Fibroblast of lung (primary cell): ENCODE measurements at regions not wholly inside any gene's neighbourhood (a gene's known extent, or its start where the extent isn't known, plus 50 kb on each side); places are given as distances from the start of the nearest gene placed in this dataset.

Source experiments
- DNase-seq, 2 donors: peaks; one replicate each; pipeline versions ENCODE4 v3.0.0 to v3.0.0-alpha.2; 2010; ENCODE audit warnings: low read depth in 2 of 2
- H2AFZ ChIP-seq: 2 replicates; pipeline ENCODE4 v1.5.1; 2012; ENCODE audit warnings: low read length, control low read depth, inconsistent platforms
- H3K27ac ChIP-seq: 2 replicates; pipeline ENCODE4 v1.5.1; 2011; ENCODE audit warnings: low read length, control low read depth; ENCODE audit not compliant: insufficient read depth
- H3K27me3 ChIP-seq: 2 replicates; pipeline ENCODE4 v1.5.1; 2011; ENCODE audit warnings: mild to moderate bottlenecking, low read length; ENCODE audit not compliant: control insufficient read depth, insufficient read depth
- H3K36me3 ChIP-seq: 2 replicates; pipeline ENCODE4 v1.5.1; 2011; ENCODE audit warnings: low read length; ENCODE audit not compliant: control insufficient read depth, insufficient read depth
- H3K4me1 ChIP-seq: 2 replicates; pipeline ENCODE4 v1.5.1; 2011; ENCODE audit warnings: low read length; ENCODE audit not compliant: control insufficient read depth, insufficient read depth; ENCODE audit errors: extremely low read depth
- H3K4me2 ChIP-seq: 2 replicates; pipeline ENCODE4 v1.5.1; 2011; ENCODE audit warnings: low read length, control low read depth; ENCODE audit not compliant: insufficient read depth; ENCODE audit errors: extremely low read depth
- H3K4me3 ChIP-seq, 4 experiments: fragments of 200-600 bp in 1 of 4; sonication (generic) in 1 of 4; replicated peaks in 1 of 4; 2 replicates each; pipeline ENCODE4 v1.5.1; 2011 to 2016; ENCODE audit warnings: low read length in 4 of 4, low read depth in 3 of 4, mild to moderate bottlenecking in 3 of 4, control low read depth in 2 of 4, inconsistent platforms in 1 of 4, mixed read lengths in 1 of 4; ENCODE audit not compliant: insufficient read depth in 1 of 4; ENCODE audit errors: control extremely low read depth in 1 of 4
- H3K79me2 ChIP-seq: 2 replicates; pipeline ENCODE4 v1.5.1; 2012; ENCODE audit warnings: mild to moderate bottlenecking, low read length, inconsistent platforms; ENCODE audit not compliant: control insufficient read depth, insufficient read depth
- H3K9ac ChIP-seq: 2 replicates; pipeline ENCODE4 v1.5.1; 2011; ENCODE audit warnings: mild to moderate bottlenecking, low read length, control low read depth; ENCODE audit not compliant: insufficient read depth
- H3K9me3 ChIP-seq: 2 replicates; pipeline ENCODE4 v1.5.1; 2012; ENCODE audit warnings: low read depth, low read length; ENCODE audit not compliant: control insufficient read depth, insufficient read depth
- H4K20me1 ChIP-seq: 2 replicates; pipeline ENCODE4 v1.5.1; 2011; ENCODE audit warnings: low read length; ENCODE audit not compliant: control insufficient read depth, insufficient read depth; ENCODE audit errors: extremely low read depth
- CTCF ChIP-seq, 2 donors: IDR thresholded peaks in 1 of 2; conservative IDR thresholded peaks in 1 of 2; 1 replicate in 1 of 2; 2 replicates in 1 of 2; pipeline ENCODE4 v1.5.1; 2011 to 2012; ENCODE audit warnings: low read length in 2 of 2, control low read depth in 1 of 2, inconsistent platforms in 1 of 2, low read depth in 1 of 2, mild to moderate bottlenecking in 1 of 2
- EZH2 ChIP-seq: IDR thresholded peaks from 2 replicates; pipeline ENCODE4 v1.5.1; 2012; ENCODE audit warnings: low read length, control low read depth, mild to moderate bottlenecking; ENCODE audit errors: missing control alignments

GRCh38 chr1:83023212-83023611, 975.7 kb downstream of the TTLL7 start:
- H3K9ac ChIP-seq = no peak overlapping the region
- TF ChIP-seq CTCF (conservative IDR thresholded peaks at IDR 0.05 in 1 of 2, IDR thresholded peaks at IDR 0.05 in 1 of 2; ENCODE audit: low read depth in 1 of 2, low read length in 2 of 2) = no peak
- no peak for TF ChIP-seq EZH2
- no peaks in the 10 kb centered on the region for H3K27me3 ChIP-seq
- no peak overlapping the region for H3K4me2 ChIP-seq
- no peak overlapping the region for H2AFZ ChIP-seq
- H4K20me1 ChIP-seq = no peaks in the 10 kb centered on the region
- H3K27ac ChIP-seq = no peak overlapping the region
- no peaks in the 10 kb centered on the region for H3K4me1 ChIP-seq
- H3K79me2 ChIP-seq = no peaks in the 10 kb centered on the region
- no peak for DNase-seq
- no peak overlapping the region for H3K4me3 ChIP-seq
- H3K9me3 ChIP-seq = no peaks in the 10 kb centered on the region
- no peaks in the 10 kb centered on the region for H3K36me3 ChIP-seq

GRCh38 chr1:83022206-83022605, 976.7 kb downstream of the TTLL7 start:
- no peak overlapping the region for H3K9ac ChIP-seq
- no peak overlapping the region for H3K27ac ChIP-seq
- no peaks in the 10 kb centered on the region for H3K4me1 ChIP-seq
- H3K36me3 ChIP-seq = no peaks in the 10 kb centered on the region
- no peak overlapping the region for H2AFZ ChIP-seq
- H4K20me1 ChIP-seq = no peaks in the 10 kb centered on the region
- H3K9me3 ChIP-seq = no peaks in the 10 kb centered on the region
- DNase-seq = no peak
- TF ChIP-seq EZH2 (no peak), CTCF (conservative IDR thresholded peaks at IDR 0.05 in 1 of 2, IDR thresholded peaks at IDR 0.05 in 1 of 2; ENCODE audit: low read depth in 1 of 2, low read length in 2 of 2) (no peak)
- no peak overlapping the region for H3K4me3 ChIP-seq
- no peaks in the 10 kb centered on the region for H3K27me3 ChIP-seq
- H3K79me2 ChIP-seq = no peaks in the 10 kb centered on the region
- no peak overlapping the region for H3K4me2 ChIP-seq

- Histone ChIP-seq H3K9me3 (no peaks in the 10 kb centered on the region), H3K4me3 (no peak overlapping the region), H3K27ac (no peak overlapping the region), H3K79me2 (no peaks in the 10 kb centered on the region), H3K27me3 (no peaks in the 10 kb centered on the region), H4K20me1 (no peaks in the 10 kb centered on the region), H3K4me2 (no peak overlapping the region), H3K36me3 (no peaks in the 10 kb centered on the region), H3K4me1 (no peaks in the 10 kb centered on the region), H2AFZ (no peak overlapping the region), H3K9ac (no peak overlapping the region)
- DNase-seq = no peak
- TF ChIP-seq CTCF (conservative IDR thresholded peaks at IDR 0.05 in 1 of 2, IDR thresholded peaks at IDR 0.05 in 1 of 2; ENCODE audit: low read depth in 1 of 2, low read length in 2 of 2) (no peak), EZH2 (no peak)
These were observed 981.2 kb downstream of the TTLL7 start for GRCh38 chr1:83017701-83018100.
